ENCODE measurements at regions not wholly inside any gene's neighbourhood (a gene's known extent, or its start where the extent isn't known, plus 50 kb on each side); places are given as distances from the start of the nearest gene placed in this dataset.

DNA sequence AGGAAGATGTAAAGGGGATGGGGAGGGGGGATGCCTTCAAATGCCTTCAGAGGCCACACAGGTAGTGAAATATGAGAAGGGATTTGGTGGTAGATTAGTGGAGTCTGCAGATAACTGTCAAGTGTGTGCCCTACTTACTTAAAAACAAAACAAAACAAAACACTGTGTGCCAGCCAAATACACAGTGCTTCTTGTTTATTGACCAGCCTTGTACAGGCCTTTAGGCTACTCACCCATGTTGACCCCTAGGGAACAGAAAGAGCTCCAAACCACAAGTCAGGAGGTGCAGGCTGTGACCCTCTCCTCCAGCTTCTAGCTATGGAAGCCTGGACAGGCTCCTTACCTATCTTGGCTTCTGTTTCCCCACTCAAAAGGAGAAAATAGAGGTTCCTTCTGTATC lies 562.0 kb downstream of the ETNK1 start:
- TF ChIP-seq POLR2AphosphoS5 (IDR thresholded peaks at IDR 0.05; ENCODE audit: low read depth, low read length): no peak
- TF ChIP-seq TAF1 (IDR thresholded peaks at IDR 0.05; ENCODE audit: low read depth, low read length): no peak
- no peak for TF ChIP-seq POLR2A (IDR thresholded peaks at IDR 0.05; ENCODE audit: low read depth, low read length)
- no peak for TF ChIP-seq POU2F2 (IDR thresholded peaks at IDR 0.05; ENCODE audit: low read depth, low read length)
- TF ChIP-seq SPI1 (IDR thresholded peaks at IDR 0.05; ENCODE audit: low read depth, low read length): no peak
